ENCODE measurements at regions not wholly inside any gene's neighbourhood (a gene's known extent, or its start where the extent isn't known, plus 50 kb on each side); places are given as distances from the start of the nearest gene placed in this dataset.

GRCh38 chr6:165864218-165864617, 201.2 kb upstream of the PDE10A start:
- peaks cover 2% of the 10 kb centered on the region; the same call in 1 of the 2 replicates for H3K27me3 Mint-ChIP-seq (ENCODE audit: low read depth)
- H3K27ac Mint-ChIP-seq, result no peak overlapping the region
- peaks cover 2% of the 10 kb centered on the region; the same call in 1 of the 2 replicates for H3K36me3 Mint-ChIP-seq
- H3K4me1 Mint-ChIP-seq, result peaks cover 5% of the 10 kb centered on the region
- H3K4me3 Mint-ChIP-seq, result no peak overlapping the region
- no peak for TF ChIP-seq MAX (CRISPR knock-in tag; IDR thresholded peaks at IDR 0.05)
- no peak for TF ChIP-seq NR2C2 (CRISPR knock-in tag; IDR thresholded peaks at IDR 0.05)
- TF ChIP-seq ZNF121 (CRISPR knock-in tag; IDR thresholded peaks at IDR 0.05), result no peak
- TF ChIP-seq E2F4 (CRISPR knock-in tag; IDR thresholded peaks at IDR 0.05; ENCODE audit: borderline replicate concordance, low read depth), result no peak
- no peak for TF ChIP-seq MXD4 (CRISPR knock-in tag; IDR thresholded peaks at IDR 0.05; ENCODE audit: borderline replicate concordance)
- TF ChIP-seq MYBL2 (CRISPR knock-in tag; IDR thresholded peaks at IDR 0.05), result no peak
- TF ChIP-seq USF2 (CRISPR knock-in tag; IDR thresholded peaks at IDR 0.05), result no peak
- TF ChIP-seq NFATC4 (CRISPR knock-in tag; IDR thresholded peaks at IDR 0.05), result no peak
- no peak for TF ChIP-seq TCF7 (CRISPR knock-in tag; IDR thresholded peaks at IDR 0.05; ENCODE audit: low read depth)
- TF ChIP-seq NFYB (CRISPR knock-in tag; conservative IDR thresholded peaks at IDR 0.05; ENCODE audit: low read depth), result no peak
- no peak for TF ChIP-seq ZNF232 (CRISPR knock-in tag; IDR thresholded peaks at IDR 0.05)
- no peak for TF ChIP-seq ZNF281 (CRISPR knock-in tag; IDR thresholded peaks at IDR 0.05)
- no peak for TF ChIP-seq ZMAT4 (CRISPR knock-in tag; IDR thresholded peaks at IDR 0.05)
- TF ChIP-seq ZNF416 (CRISPR knock-in tag; IDR thresholded peaks at IDR 0.05), result no peak
- no peak for TF ChIP-seq ARID4B (CRISPR knock-in tag; IDR thresholded peaks at IDR 0.05; ENCODE audit: borderline replicate concordance)
- TF ChIP-seq ZSCAN18 (CRISPR knock-in tag; IDR thresholded peaks at IDR 0.05), result no peak
- no peak for TF ChIP-seq SMAD4 (CRISPR knock-in tag; IDR thresholded peaks at IDR 0.05)
- no peak for TF ChIP-seq ATF1 (CRISPR knock-in tag; IDR thresholded peaks at IDR 0.05)
- no peak for TF ChIP-seq IRF1 (CRISPR knock-in tag; IDR thresholded peaks at IDR 0.05)
- no peak for TF ChIP-seq AR (CRISPR knock-in tag; IDR thresholded peaks at IDR 0.05)
- CTCF ChIA-PET, result no interaction called here
- DNase-seq (ENCODE audit: low spot score) (no peak), ATAC-seq (no peak)
- H3K9me3 Mint-ChIP-seq, result peaks cover 19% of the 10 kb centered on the region
- POLR2A ChIA-PET, result no interaction called here
